Spleen (tissue), 7 donors: ENCODE measurements at regions not wholly inside any gene's neighbourhood (a gene's known extent, or its start where the extent isn't known, plus 50 kb on each side); places are given as distances from the start of the nearest gene placed in this dataset.

Source experiments
- CTCF ChIP-seq, 11 experiments: fragments of 200-600 bp in 7 of 11; fragments of 450-650 bp in 4 of 11; sonication (generic) in 4 of 11; IDR thresholded peaks in 8 of 11; conservative IDR thresholded peaks in 3 of 11; 1 replicate in 7 of 11; 2 replicates in 4 of 11; pipeline versions ENCODE4 v1.4.0 to v1.8.0; 2016 to 2021; ENCODE audit warnings: antibody characterized with exemption in 11 of 11, inconsistent platforms in 4 of 11, mild to moderate bottlenecking in 1 of 11
- POLR2A ChIP-seq, 3 donors: fragments of 450-650 bp; IDR thresholded peaks; one replicate each; pipeline ENCODE4 v1.5.1; 2017; ENCODE audit warnings: antibody characterized with exemption in 3 of 3, mild to moderate bottlenecking in 1 of 3
- donor health status: DM: no; HTN: no; CAD: no; lungs with moderate emphysema.
- donor health status: DM: no; HTN: no; CAD: no.
- donor health status: DM: no; HTN: no; CAD: no.

GRCh38 chr5:100108883-100109282 is 426.3 kb upstream of the FAM174A start:
- no peak for TF ChIP-seq POLR2A (IDR thresholded peaks at IDR 0.05)
- TF ChIP-seq CTCF (IDR thresholded peaks at IDR 0.05 in 8 of 11, conservative IDR thresholded peaks at IDR 0.05 in 3 of 11): no peak
